ENCODE measurements at regions not wholly inside any gene's neighbourhood (a gene's known extent, or its start where the extent isn't known, plus 50 kb on each side); places are given as distances from the start of the nearest gene placed in this dataset.

DNA sequence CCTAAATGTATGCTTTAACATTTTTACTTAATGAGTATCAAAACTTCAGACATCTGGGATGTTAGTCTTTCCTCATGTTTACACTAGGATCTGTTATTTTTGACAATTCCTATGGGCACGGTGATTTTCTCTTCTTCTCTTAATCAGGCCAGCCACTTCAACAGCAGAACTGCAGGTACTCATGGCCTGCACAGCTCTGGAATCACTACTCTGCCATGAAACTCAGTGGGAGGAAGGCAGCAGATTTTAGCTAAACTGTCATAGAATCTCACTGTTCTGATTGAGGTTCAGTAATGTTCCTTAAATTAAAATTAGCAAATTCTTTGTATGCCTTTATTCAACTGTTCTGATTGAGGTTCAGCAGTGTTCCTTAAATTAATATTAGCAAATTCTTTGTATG lies 1083.0 kb downstream of the SLITRK5 start:
- H3K4me1 ChIP-seq (replicated peaks in 1 of 2; ENCODE audit: control insufficient read depth in 2 of 2, insufficient read depth in 2 of 2, low read length in 2 of 2) = no peaks in the 10 kb centered on the region
- in situ Hi-C loops (cut with MboI) = no loop called here
- ChIA-PET CTCF (ENCODE audit: low intra/inter-chr PET ratio) (no interaction called here), POLR2A (no interaction called here)
- H3K27ac ChIP-seq (ENCODE audit: extremely low read depth, low read depth, low read length) = no peak overlapping the region
- no peaks in the 10 kb centered on the region for H3K9me1 ChIP-seq (ENCODE audit: control insufficient read depth, insufficient read depth, low read length)
- no peak for FAIRE-seq
- intact Hi-C loops (cut with micrococcal nuclease) = no loop called here
- no peaks in the 10 kb centered on the region for H3K79me2 ChIP-seq (ENCODE audit: control insufficient read depth, insufficient read depth, low read length)
- no peak overlapping the region for H3K4me3 ChIP-seq
- H3K9me3 ChIP-seq (replicated peaks; ENCODE audit: control insufficient read depth, insufficient read depth, low read depth, low read length) = no peaks in the 10 kb centered on the region
- no TSS peak for BruUV-seq (replicated peaks)
- DNase-seq (ENCODE audit: extremely low read depth in 1 of 4, low spot score in 3 of 4) = no peak
- no peaks in the 10 kb centered on the region for H4K20me1 ChIP-seq (replicated peaks; ENCODE audit: control insufficient read depth, insufficient read depth, low read length)
- H3K36me3 ChIP-seq (ENCODE audit: control insufficient read depth, insufficient read depth, low read length) = no peaks in the 10 kb centered on the region
- H2AFZ ChIP-seq (ENCODE audit: low read depth, low read length) = no peak overlapping the region
- H3K27me3 ChIP-seq (ENCODE audit: control insufficient read depth in 2 of 2, insufficient read depth in 2 of 2, low read length in 2 of 2) = no peaks in the 10 kb centered on the region
- H3K9ac ChIP-seq (ENCODE audit: insufficient read depth in 1 of 2, low read depth in 2 of 2, low read length in 2 of 2) = no peak overlapping the region
- ATAC-seq = no peak
- no peak overlapping the region for H3K4me2 ChIP-seq (ENCODE audit: insufficient read depth, low read length)
- 0% methylated on average over 1 of the region's 1 CpG for WGBS (ENCODE audit: insufficient coverage, low coverage, missing lambda C conversion rate)
- TF ChIP-seq CCNT2 (IDR thresholded peaks at IDR 0.05; ENCODE audit: borderline replicate concordance, extremely low read depth, insufficient read length, low read depth, low read length) = no peak
- no peak for TF ChIP-seq PHB (CRISPR knock-in tag; IDR thresholded peaks at IDR 0.05)
- no peak for TF ChIP-seq ARHGAP35 (IDR thresholded peaks at IDR 0.05; ENCODE audit: partially characterized antibody)
- no peak for TF ChIP-seq ERF (CRISPR knock-in tag; IDR thresholded peaks at IDR 0.05)
- TF ChIP-seq MBD2 (IDR thresholded peaks at IDR 0.05; ENCODE audit: borderline replicate concordance, low read depth) = no peak
- TF ChIP-seq, protein P1, sequence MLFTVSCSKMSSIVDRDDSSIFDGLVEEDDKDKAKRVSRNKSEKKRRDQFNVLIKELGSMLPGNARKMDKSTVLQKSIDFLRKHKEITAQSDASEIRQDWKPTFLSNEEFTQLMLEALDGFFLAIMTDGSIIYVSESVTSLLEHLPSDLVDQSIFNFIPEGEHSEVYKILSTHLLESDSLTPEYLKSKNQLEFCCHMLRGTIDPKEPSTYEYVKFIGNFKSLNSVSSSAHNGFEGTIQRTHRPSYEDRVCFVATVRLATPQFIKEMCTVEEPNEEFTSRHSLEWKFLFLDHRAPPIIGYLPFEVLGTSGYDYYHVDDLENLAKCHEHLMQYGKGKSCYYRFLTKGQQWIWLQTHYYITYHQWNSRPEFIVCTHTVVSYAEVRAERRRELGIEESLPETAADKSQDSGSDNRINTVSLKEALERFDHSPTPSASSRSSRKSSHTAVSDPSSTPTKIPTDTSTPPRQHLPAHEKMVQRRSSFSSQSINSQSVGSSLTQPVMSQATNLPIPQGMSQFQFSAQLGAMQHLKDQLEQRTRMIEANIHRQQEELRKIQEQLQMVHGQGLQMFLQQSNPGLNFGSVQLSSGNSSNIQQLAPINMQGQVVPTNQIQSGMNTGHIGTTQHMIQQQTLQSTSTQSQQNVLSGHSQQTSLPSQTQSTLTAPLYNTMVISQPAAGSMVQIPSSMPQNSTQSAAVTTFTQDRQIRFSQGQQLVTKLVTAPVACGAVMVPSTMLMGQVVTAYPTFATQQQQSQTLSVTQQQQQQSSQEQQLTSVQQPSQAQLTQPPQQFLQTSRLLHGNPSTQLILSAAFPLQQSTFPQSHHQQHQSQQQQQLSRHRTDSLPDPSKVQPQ (CRISPR knock-in tag; IDR thresholded peaks at IDR 0.05; ENCODE audit: borderline replicate concordance) = no peak
- TF ChIP-seq, protein P2, sequence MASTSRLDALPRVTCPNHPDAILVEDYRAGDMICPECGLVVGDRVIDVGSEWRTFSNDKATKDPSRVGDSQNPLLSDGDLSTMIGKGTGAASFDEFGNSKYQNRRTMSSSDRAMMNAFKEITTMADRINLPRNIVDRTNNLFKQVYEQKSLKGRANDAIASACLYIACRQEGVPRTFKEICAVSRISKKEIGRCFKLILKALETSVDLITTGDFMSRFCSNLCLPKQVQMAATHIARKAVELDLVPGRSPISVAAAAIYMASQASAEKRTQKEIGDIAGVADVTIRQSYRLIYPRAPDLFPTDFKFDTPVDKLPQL (IDR thresholded peaks at IDR 0.05; ENCODE audit: extremely low read depth, insufficient read length) = no peak
- no peak for TF ChIP-seq NCOA4 (IDR thresholded peaks at IDR 0.05; ENCODE audit: partially characterized antibody)
- no peak for TF ChIP-seq ZNF232 (CRISPR knock-in tag; IDR thresholded peaks at IDR 0.05)
- TF ChIP-seq, protein P3, sequence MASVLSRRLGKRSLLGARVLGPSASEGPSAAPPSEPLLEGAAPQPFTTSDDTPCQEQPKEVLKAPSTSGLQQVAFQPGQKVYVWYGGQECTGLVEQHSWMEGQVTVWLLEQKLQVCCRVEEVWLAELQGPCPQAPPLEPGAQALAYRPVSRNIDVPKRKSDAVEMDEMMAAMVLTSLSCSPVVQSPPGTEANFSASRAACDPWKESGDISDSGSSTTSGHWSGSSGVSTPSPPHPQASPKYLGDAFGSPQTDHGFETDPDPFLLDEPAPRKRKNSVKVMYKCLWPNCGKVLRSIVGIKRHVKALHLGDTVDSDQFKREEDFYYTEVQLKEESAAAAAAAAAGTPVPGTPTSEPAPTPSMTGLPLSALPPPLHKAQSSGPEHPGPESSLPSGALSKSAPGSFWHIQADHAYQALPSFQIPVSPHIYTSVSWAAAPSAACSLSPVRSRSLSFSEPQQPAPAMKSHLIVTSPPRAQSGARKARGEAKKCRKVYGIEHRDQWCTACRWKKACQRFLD (CRISPR knock-in tag; IDR thresholded peaks at IDR 0.05) = no peak
- TF ChIP-seq, protein P4, sequence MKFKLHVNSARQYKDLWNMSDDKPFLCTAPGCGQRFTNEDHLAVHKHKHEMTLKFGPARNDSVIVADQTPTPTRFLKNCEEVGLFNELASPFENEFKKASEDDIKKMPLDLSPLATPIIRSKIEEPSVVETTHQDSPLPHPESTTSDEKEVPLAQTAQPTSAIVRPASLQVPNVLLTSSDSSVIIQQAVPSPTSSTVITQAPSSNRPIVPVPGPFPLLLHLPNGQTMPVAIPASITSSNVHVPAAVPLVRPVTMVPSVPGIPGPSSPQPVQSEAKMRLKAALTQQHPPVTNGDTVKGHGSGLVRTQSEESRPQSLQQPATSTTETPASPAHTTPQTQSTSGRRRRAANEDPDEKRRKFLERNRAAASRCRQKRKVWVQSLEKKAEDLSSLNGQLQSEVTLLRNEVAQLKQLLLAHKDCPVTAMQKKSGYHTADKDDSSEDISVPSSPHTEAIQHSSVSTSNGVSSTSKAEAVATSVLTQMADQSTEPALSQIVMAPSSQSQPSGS (CRISPR knock-in tag; IDR thresholded peaks at IDR 0.05) = no peak
- no peak for TF ChIP-seq SMAD2 (IDR thresholded peaks at IDR 0.05; ENCODE audit: low read depth, low read length)
- no peak for TF ChIP-seq ZNF76 (CRISPR knock-in tag; IDR thresholded peaks at IDR 0.05; ENCODE audit: borderline replicate concordance)
- no peak for TF ChIP-seq ZNF764 (CRISPR knock-in tag; IDR thresholded peaks at IDR 0.05; ENCODE audit: low read depth)
- no peak for TF ChIP-seq POLR3G (IDR thresholded peaks at IDR 0.05; ENCODE audit: extremely low read depth, insufficient read length, insufficient replicate concordance)
- TF ChIP-seq, protein P5, sequence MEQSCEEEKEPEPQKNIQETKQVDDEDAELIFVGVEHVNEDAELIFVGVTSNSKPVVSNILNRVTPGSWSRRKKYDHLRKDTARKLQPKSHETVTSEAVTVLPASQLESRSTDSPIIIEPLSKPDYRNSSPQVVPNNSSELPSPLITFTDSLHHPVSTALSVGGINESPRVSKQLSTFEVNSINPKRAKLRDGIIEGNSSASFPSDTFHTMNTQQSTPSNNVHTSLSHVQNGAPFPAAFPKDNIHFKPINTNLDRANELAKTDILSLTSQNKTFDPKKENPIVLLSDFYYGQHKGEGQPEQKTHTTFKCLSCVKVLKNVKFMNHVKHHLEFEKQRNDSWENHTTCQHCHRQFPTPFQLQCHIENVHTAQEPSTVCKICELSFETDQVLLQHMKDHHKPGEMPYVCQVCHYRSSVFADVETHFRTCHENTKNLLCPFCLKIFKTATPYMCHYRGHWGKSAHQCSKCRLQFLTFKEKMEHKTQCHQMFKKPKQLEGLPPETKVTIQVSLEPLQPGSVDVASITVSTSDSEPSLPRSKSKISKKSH (CRISPR knock-in tag; IDR thresholded peaks at IDR 0.05) = no peak
- no peak for TF ChIP-seq CHCHD3 (CRISPR knock-in tag; IDR thresholded peaks at IDR 0.05)

All from K562 (cell line).